NCI-H82 treated with DMSO at 0.1 percent for 48 hours (cell line): ENCODE measurements at regions not wholly inside any gene's neighbourhood (a gene's known extent, or its start where the extent isn't known, plus 50 kb on each side); places are given as distances from the start of the nearest gene placed in this dataset.

ENCODE experiments used
- DNase-seq: peaks from one replicate; lab custom pipeline; 2025; ENCODE audit not compliant: unreplicated experiment; lab: John Stamatoyannopoulos, UW

DNA sequence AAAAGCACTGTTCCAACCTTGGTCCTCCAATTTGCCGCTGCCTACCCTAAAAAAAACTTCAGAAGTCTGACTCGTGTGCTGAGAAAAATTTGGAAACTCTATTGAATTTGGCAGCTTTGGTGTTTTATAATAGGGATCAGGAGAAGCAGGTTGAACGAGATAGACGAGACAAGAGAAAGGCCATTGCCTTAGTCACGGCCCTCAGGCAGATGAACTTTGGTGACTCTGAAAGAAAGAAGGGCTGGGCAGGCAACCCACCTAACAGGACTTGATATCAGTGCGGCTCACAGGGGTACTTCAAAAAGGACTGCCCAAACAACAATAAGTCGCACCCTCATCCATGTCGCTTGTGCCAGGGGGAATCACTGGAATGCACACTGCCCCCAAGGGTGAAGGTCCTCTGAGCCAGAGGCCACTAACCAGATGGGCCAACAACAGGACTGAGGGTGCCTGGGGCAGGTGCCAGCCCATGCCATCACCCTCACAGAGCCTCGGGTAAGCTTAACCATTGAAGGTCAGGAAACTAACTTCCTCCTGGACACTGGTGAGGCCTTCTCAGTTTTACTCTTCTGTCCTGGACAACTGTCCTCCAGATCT is 102.5 kb upstream of the SSTR1 start:
- DNase-seq = no peak

DNA sequence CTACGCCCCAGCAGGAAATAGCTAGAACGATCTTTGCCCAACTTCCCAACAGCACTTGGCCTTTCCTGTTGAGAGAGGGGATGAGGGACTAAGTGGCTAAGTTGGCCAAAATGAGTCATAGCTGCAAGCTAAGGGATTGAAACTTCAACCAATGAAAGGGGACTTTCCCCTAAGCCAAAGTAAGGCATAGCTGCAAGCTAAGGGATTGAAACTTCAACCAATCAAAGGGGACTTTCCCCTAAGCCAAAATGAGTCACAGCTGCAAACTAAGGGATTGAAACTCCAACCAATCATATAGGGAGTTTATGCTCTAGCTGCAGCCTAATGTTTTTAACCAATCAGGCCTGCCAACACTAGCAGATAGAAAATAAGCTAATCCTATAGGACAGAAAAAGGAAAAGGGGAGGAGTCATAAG is 100.5 kb upstream of the SSTR1 start:
- no peak for DNase-seq

GRCh38 chr14:38108681-38109080 is 99.0 kb upstream of the SSTR1 start:
- no peak for DNase-seq

- DNase-seq = no peak
Observed at GRCh38 chr14:38110258-38110657, 97.4 kb upstream of the SSTR1 start.

DNA sequence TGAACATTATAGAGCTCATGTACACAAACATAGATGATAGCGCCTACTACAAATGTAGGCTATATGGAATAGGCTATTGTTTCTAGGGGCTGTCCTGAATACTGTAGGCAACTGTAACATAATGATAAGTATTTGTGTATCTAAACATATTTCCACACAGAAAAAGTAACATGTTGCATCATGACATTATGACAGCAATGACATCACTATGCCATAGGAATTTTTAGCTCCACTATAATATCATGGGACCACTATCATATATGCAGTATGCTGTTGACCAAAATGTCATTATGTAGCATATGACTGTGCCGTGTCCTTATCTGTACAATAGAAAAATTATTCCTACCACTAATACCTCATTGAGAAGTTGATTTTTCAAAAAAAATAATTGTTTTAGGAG is 96.7 kb upstream of the SSTR1 start:
- DNase-seq = no peak

DNA sequence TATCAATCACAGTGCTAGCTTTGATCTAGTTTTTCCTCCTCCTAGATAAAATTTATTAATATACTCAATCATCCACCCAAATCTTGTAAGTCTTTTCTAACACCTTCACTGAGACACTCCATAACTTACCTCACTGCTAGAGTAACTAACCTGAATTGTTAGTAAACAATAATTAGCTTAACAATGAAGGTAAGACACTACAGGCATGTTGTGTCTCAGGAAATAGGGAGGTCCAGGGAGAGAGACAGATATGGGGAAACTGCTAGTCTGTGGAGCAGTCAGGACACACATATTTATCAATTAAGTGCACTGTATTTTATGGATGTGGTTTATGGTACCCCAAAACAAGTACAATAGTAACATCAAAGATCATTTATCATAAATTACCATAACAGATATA is 94.2 kb upstream of the SSTR1 start:
- no peak for DNase-seq

DNA sequence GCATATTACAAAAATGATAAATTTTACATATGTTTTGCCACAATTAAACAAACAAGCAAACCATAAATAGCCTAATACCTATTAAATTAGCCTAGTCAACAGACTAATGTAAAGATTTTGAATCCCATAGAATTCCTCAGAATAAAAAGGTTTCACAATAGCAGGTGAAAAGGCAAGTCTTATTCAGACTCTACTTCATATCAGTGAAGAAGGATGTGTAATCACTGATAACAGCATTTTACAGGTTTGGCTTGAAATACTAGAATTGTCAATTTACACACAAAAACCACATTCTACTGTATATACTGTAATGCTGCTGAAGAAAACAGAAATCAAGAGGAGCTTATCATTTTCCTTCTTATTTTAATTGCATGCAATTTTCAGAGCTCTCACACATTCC is 90.8 kb upstream of the SSTR1 start:
- no peak for DNase-seq

DNA sequence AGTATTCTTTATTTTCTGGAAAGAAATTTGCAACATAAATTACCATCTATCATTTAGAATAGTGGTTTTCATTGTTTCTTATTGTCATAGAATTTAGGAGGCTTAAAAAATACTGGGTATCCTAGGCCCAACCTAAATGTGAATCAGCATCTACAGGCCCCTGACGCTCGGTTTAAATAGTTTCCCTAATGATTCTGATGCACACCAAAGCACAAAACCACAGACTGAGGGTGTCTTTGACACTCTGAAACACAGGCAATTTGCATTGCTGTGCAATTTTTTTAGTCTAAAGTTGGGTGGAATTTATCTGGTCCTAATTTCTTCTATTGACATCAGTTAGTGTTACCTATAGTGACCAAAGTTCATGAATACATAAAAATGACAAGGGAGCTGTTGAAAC is 87.6 kb upstream of the SSTR1 start:
- no peak for DNase-seq

DNA sequence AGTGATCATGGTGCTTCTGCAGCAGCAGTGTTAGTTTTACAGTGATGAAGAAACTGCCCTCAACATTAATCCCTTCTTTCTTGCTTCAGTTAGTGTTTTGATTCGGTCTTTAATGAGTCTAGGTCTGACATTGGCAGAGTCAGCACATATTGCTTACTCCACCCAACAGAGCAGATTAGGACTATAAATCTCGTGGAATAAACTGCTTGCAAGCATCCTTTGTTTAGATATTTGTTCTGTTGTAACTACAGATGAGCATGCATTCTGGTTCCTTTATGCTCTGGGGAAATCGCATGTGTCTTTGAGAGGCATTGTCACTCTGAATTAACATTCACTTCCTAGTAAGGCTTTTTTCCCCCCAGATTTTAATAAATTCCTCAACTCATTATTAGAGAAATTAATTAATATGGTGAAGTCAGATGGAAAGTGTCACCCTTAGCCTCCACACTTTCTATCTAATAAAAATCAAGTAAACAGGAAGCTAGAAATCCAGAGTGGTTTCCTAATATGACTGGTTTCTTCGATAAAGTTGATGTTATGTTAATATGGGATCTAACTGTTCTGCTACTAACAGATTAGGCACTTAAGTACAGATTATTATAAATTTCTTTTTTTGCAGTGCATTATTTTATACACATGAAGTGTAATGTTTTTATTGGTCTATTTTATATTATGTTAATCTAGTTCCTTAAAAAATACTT is 86.2 kb upstream of the SSTR1 start:
- no peak for DNase-seq

DNA sequence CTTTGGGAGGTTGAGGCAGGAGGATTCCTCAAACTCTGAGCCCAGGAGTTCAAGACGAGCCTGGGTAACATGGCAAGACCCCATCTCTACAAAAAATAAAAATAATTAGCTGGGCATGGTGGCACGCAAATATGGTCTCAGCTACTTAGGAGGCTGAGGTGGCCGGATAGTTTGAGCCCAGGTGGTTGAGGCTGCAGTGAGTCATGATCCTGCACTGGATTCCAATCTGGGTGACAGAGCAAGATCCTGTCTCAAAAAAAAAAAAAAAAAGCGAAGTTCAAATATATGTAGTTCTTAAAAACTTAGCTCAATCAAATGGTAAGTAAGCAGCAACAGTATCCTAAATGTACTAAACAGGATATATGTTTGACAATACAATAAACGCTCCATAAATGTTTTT is 85.5 kb upstream of the SSTR1 start:
- DNase-seq = no peak

- DNase-seq = no peak
Observed at GRCh38 chr14:38124506-38124905, 83.2 kb upstream of the SSTR1 start.

- DNase-seq = no peak
Observed at GRCh38 chr14:38125481-38126037, 82.1 kb upstream of the SSTR1 start.

DNA sequence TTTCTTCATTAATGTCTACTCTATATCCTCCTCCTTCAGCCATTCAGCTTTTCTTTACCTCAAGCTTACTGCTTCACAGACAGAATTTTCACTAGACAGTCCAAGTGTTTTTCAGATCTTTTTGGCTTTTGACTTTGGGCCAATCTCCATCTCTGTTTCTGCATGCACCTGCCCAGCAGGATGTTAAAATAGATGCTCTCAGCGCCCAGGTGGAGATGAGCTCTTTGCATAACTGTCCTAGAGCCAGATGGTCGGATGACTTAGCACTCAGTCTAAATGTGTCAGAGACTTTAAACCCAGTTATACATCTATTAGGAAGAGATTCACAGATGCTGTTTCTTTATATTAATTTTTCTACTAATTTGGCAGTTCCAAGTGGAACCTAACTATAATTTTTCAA is 80.3 kb upstream of the SSTR1 start:
- no peak for DNase-seq

- DNase-seq = no peak
Observed at GRCh38 chr14:38127784-38128183, 79.9 kb upstream of the SSTR1 start.

- DNase-seq = no peak
Observed at GRCh38 chr14:38128640-38129039, 79.1 kb upstream of the SSTR1 start.

- no peak for DNase-seq
Observed at GRCh38 chr14:38129192-38129591, 78.5 kb upstream of the SSTR1 start.

- no peak for DNase-seq
Observed at GRCh38 chr14:38129705-38130104, 78.0 kb upstream of the SSTR1 start.

- DNase-seq = no peak
Observed at GRCh38 chr14:38134416-38135030, 73.2 kb upstream of the SSTR1 start.

- no peak for DNase-seq
Observed at GRCh38 chr14:38135106-38135867, 72.4 kb upstream of the SSTR1 start.

GRCh38 chr14:38137005-38137404 is 70.7 kb upstream of the SSTR1 start:
- DNase-seq = no peak

DNA sequence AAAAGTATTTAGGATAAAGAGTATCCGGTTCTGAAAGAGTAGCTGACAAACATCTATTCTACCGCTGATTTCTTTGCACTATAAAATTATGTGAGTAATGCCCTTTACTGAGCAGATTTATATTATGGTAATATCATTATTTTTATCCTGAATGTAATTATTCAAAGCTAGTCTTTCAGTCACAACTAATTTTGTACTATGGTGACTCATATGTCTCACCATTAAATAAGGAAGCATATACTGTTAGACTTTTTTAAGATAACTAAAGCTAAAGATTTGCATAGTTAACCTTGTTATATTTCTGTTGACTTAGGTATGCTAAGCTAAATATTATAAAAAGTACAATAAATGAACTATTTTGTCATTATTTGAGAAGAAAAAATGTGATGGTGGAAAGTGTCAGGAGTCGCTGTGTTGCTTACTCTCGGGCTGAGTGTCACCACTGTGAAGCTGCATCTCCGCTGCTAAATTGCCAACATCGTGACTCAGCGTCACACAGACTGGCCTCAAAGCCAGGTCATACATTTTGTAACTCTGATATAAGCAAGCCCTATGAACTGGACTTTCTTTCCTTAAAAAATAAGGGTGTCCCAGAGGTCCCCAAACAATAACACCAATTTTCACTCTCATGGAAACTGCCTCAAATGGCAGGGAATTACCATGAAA is 69.1 kb upstream of the SSTR1 start:
- DNase-seq = no peak
